ENCODE measurements at regions not wholly inside any gene's neighbourhood (a gene's known extent, or its start where the extent isn't known, plus 50 kb on each side); places are given as distances from the start of the nearest gene placed in this dataset.

- no peak for TF ChIP-seq CTCF (IDR thresholded peaks at IDR 0.05; ENCODE audit: control extremely low read depth in 1 of 3, insufficient read depth in 1 of 3, low read depth in 1 of 3, low read length in 3 of 3)
- no peak for TF ChIP-seq SP1 (IDR thresholded peaks at IDR 0.05; ENCODE audit: low read depth, low read length)
- no peak for TF ChIP-seq YY1 (IDR thresholded peaks at IDR 0.05; ENCODE audit: low read depth, low read length)
- TF ChIP-seq POLR2A (IDR thresholded peaks at IDR 0.05; ENCODE audit: control extremely low read depth in 1 of 2, low read depth in 2 of 2, low read length in 2 of 2), result no peak
- no peak for TF ChIP-seq EGR1 (IDR thresholded peaks at IDR 0.05; ENCODE audit: borderline replicate concordance, low read depth, low read length)
Measured at GRCh38 chr5:94010814-94011213, 269.4 kb upstream of the POU5F2 start.

Data from H1 (cell line).